ENCODE measurements at regions not wholly inside any gene's neighbourhood (a gene's known extent, or its start where the extent isn't known, plus 50 kb on each side); places are given as distances from the start of the nearest gene placed in this dataset.

GRCh38 chr10:113469796-113470195 is 83.1 kb upstream of the HABP2 start:
- no peak overlapping the region for H3K4me3 ChIP-seq (ENCODE audit: low read depth, low read length)
- no peak for DNase-seq (ENCODE audit: low read depth)
- TF ChIP-seq CTCF (conservative IDR thresholded peaks at IDR 0.05; ENCODE audit: low read depth, low read length): no peak

- DNase-seq (ENCODE audit: low read depth): no peak
- no peak for TF ChIP-seq CTCF (conservative IDR thresholded peaks at IDR 0.05; ENCODE audit: low read depth, low read length)
- no peak overlapping the region for H3K4me3 ChIP-seq (ENCODE audit: low read depth, low read length)
Measured at GRCh38 chr10:113470372-113471240, 82.2 kb upstream of the HABP2 start.

- DNase-seq (ENCODE audit: low read depth): no peak
- TF ChIP-seq CTCF (conservative IDR thresholded peaks at IDR 0.05; ENCODE audit: low read depth, low read length): no peak
- H3K4me3 ChIP-seq (ENCODE audit: low read depth, low read length): no peak overlapping the region
Measured at GRCh38 chr10:113471241-113471996, 81.4 kb upstream of the HABP2 start.

GRCh38 chr10:113473011-113473410 is 79.8 kb upstream of the HABP2 start:
- no peak for DNase-seq (ENCODE audit: low read depth)
- H3K4me3 ChIP-seq (ENCODE audit: low read depth, low read length): no peak overlapping the region
- TF ChIP-seq CTCF (conservative IDR thresholded peaks at IDR 0.05; ENCODE audit: low read depth, low read length): no peak

GRCh38 chr10:113473851-113474250 is 79.0 kb upstream of the HABP2 start:
- no peak for DNase-seq (ENCODE audit: low read depth)
- no peak for TF ChIP-seq CTCF (conservative IDR thresholded peaks at IDR 0.05; ENCODE audit: low read depth, low read length)
- H3K4me3 ChIP-seq (ENCODE audit: low read depth, low read length): no peak overlapping the region

- no peak overlapping the region for H3K4me3 ChIP-seq (ENCODE audit: low read depth, low read length)
- no peak for TF ChIP-seq CTCF (conservative IDR thresholded peaks at IDR 0.05; ENCODE audit: low read depth, low read length)
- no peak for DNase-seq (ENCODE audit: low read depth)
Measured at GRCh38 chr10:113474752-113475151, 78.1 kb upstream of the HABP2 start.

All from epithelial cell of proximal tubule (primary cell).